Activated T-helper 1 cell treated with anti-CD3 and anti-CD28 coated beads, Interleukin-2, amount 50 U/mL, for 16 hours (primary cell): ENCODE measurements at regions not wholly inside any gene's neighbourhood (a gene's known extent, or its start where the extent isn't known, plus 50 kb on each side); places are given as distances from the start of the nearest gene placed in this dataset.
A peak's percentile ranks its signal among the peaks of the same experiment; 100 is the strongest.
"Not testable (repeated sequence)": the region's sequence is repeated elsewhere in the genome, so short reads cannot be mapped to it uniquely, and the experiment has no call there.

Source experiments
- DNase-seq, 2 donors: peaks; one replicate each; pipeline ENCODE4 v3.0.0-alpha.2; 2020; ENCODE audit warnings: low read depth in 1 of 2, low spot score in 1 of 2

GRCh38 chr3:107224026-107224596 lies 153.1 kb upstream of the CCDC54 start:
- no peak for DNase-seq

- no peak for DNase-seq
These were observed 150.1 kb upstream of the CCDC54 start for GRCh38 chr3:107227091-107227490.

- DNase-seq = not testable (repeated sequence)
These were observed 143.4 kb upstream of the CCDC54 start for GRCh38 chr3:107233877-107234276.

- no peak for DNase-seq
These were observed 141.9 kb upstream of the CCDC54 start for GRCh38 chr3:107235193-107235927.

- peak in 1 of 2 donors; percentile 6 for DNase-seq
These were observed 141.3 kb upstream of the CCDC54 start for GRCh38 chr3:107235928-107236315.

- no peak for DNase-seq
These were observed 140.4 kb upstream of the CCDC54 start for GRCh38 chr3:107236655-107237337.

- no peak for DNase-seq
These were observed 138.5 kb upstream of the CCDC54 start for GRCh38 chr3:107238787-107239186.

GRCh38 chr3:107239703-107240102 lies 137.5 kb upstream of the CCDC54 start:
- no peak for DNase-seq

- DNase-seq = peak; percentile 48 to 58
These were observed 136.8 kb upstream of the CCDC54 start for GRCh38 chr3:107240183-107241091.

GRCh38 chr3:107241217-107241616 lies 136.0 kb upstream of the CCDC54 start:
- no peak for DNase-seq

GRCh38 chr3:107242579-107242978 lies 134.7 kb upstream of the CCDC54 start:
- no peak for DNase-seq

- no peak for DNase-seq
These were observed 130.1 kb upstream of the CCDC54 start for GRCh38 chr3:107247116-107247515.

GRCh38 chr3:107249132-107249531 lies 128.1 kb upstream of the CCDC54 start:
- DNase-seq = no peak

GRCh38 chr3:107250221-107250620 lies 127.0 kb upstream of the CCDC54 start:
- DNase-seq = no peak

- no peak for DNase-seq
These were observed 125.4 kb upstream of the CCDC54 start for GRCh38 chr3:107251819-107252218.

- no peak for DNase-seq
These were observed 120.3 kb upstream of the CCDC54 start for GRCh38 chr3:107256963-107257362.

GRCh38 chr3:107258300-107258699 lies 118.9 kb upstream of the CCDC54 start:
- DNase-seq = no peak

- no peak for DNase-seq
These were observed 117.0 kb upstream of the CCDC54 start for GRCh38 chr3:107260207-107260606.

GRCh38 chr3:107263269-107264021 lies 113.8 kb upstream of the CCDC54 start:
- no peak for DNase-seq

GRCh38 chr3:107264888-107265287 lies 112.4 kb upstream of the CCDC54 start:
- DNase-seq = no peak

- no peak for DNase-seq
These were observed 111.7 kb upstream of the CCDC54 start for GRCh38 chr3:107265526-107265925.
